H9 (cell line): ENCODE measurements at regions not wholly inside any gene's neighbourhood (a gene's known extent, or its start where the extent isn't known, plus 50 kb on each side); places are given as distances from the start of the nearest gene placed in this dataset.

Source experiments
- DNase-seq: peaks from one replicate; pipeline ENCODE4 v3.0.0-alpha.2; 2017
- H2AFZ ChIP-seq: one replicate; pipeline ENCODE4 v1.6.1; 2013; ENCODE audit warnings: mild to moderate bottlenecking, low read length, control low read depth, moderate library complexity
- H2AK5ac ChIP-seq: 2 replicates; pipeline ENCODE4 v1.6.1; 2013; ENCODE audit warnings: low read length, control low read depth, mixed read lengths; ENCODE audit not compliant: insufficient read length
- H2BK120ac ChIP-seq: one replicate; pipeline ENCODE4 v1.6.1; 2013; ENCODE audit warnings: low read depth, mild to moderate bottlenecking, low read length, control low read depth, inconsistent platforms; ENCODE audit not compliant: poor library complexity, severe bottlenecking
- H2BK12ac ChIP-seq: 2 replicates; pipeline ENCODE4 v1.6.1; 2013; ENCODE audit warnings: low read length, control low read depth, mixed read lengths, low read depth; ENCODE audit not compliant: insufficient read length
- H2BK15ac ChIP-seq: 2 replicates; pipeline ENCODE4 v1.6.1; 2013; ENCODE audit warnings: low read depth, low read length, control low read depth
- H2BK20ac ChIP-seq: one replicate; pipeline ENCODE4 v1.6.1; 2013; ENCODE audit warnings: low read depth, mild to moderate bottlenecking, low read length, control low read depth, inconsistent platforms; ENCODE audit not compliant: poor library complexity, severe bottlenecking
- H2BK5ac ChIP-seq: 2 replicates; pipeline ENCODE4 v1.6.1; 2013; ENCODE audit warnings: low read length, control low read depth, mixed read lengths; ENCODE audit not compliant: insufficient read length
- H3K14ac ChIP-seq: 2 replicates; pipeline ENCODE4 v1.6.1; 2013; ENCODE audit warnings: low read length, control low read depth; ENCODE audit not compliant: insufficient read depth
- H3K18ac ChIP-seq: 2 replicates; pipeline ENCODE4 v1.6.1; 2013; ENCODE audit warnings: low read depth, mild to moderate bottlenecking, mixed read lengths, low read length, control low read depth; ENCODE audit not compliant: insufficient read length
- H3K23ac ChIP-seq: 2 replicates; pipeline ENCODE4 v1.6.1; 2013; ENCODE audit warnings: low read length, control low read depth, mixed read lengths, low read depth; ENCODE audit not compliant: insufficient read length
- H3K23me2 ChIP-seq: 2 replicates; pipeline ENCODE4 v1.6.1; 2013; ENCODE audit warnings: low read depth, mild to moderate bottlenecking, mixed read lengths, low read length, control low read depth; ENCODE audit not compliant: insufficient read length, poor library complexity, severe bottlenecking
- H3K27ac ChIP-seq: 2 replicates; pipeline ENCODE4 v1.5.1; 2013; ENCODE audit warnings: low read length, control low read depth, mixed read lengths, low read depth; ENCODE audit not compliant: insufficient read length
- H3K27me3 ChIP-seq: 2 replicates; pipeline ENCODE4 v1.6.1; 2013; ENCODE audit warnings: low read length, control low read depth, inconsistent platforms; ENCODE audit not compliant: insufficient read depth
- H3K4ac ChIP-seq: 2 replicates; pipeline ENCODE4 v1.6.1; 2013; ENCODE audit warnings: low read depth, mild to moderate bottlenecking, control low read depth, inconsistent platforms, low read length, moderate library complexity
- H3K4me1 ChIP-seq: 2 replicates; pipeline ENCODE4 v1.6.1; 2013; ENCODE audit warnings: low read length, control low read depth, inconsistent platforms; ENCODE audit not compliant: insufficient read depth
- H3K4me2 ChIP-seq: 2 replicates; pipeline ENCODE4 v1.6.1; 2013; ENCODE audit warnings: low read length, control low read depth, mixed read lengths; ENCODE audit not compliant: insufficient read length, insufficient read depth
- H3K56ac ChIP-seq: 2 replicates; pipeline ENCODE4 v1.6.1; 2013; ENCODE audit warnings: low read depth, mild to moderate bottlenecking, mixed read lengths, low read length, control low read depth; ENCODE audit not compliant: insufficient read length
- H3K79me1 ChIP-seq: 2 replicates; pipeline ENCODE4 v1.6.1; 2013; ENCODE audit warnings: low read depth, mild to moderate bottlenecking, moderate library complexity, low read length, control low read depth, inconsistent platforms; ENCODE audit not compliant: insufficient read depth, poor library complexity, severe bottlenecking
- H3K79me2 ChIP-seq: 2 replicates; pipeline ENCODE4 v1.6.1; 2013; ENCODE audit warnings: low read length, control low read depth, inconsistent platforms; ENCODE audit not compliant: insufficient read depth
- H3K9ac ChIP-seq: 2 replicates; pipeline ENCODE4 v1.6.1; 2013; ENCODE audit warnings: low read length, control low read depth, mixed read lengths; ENCODE audit not compliant: insufficient read length; ENCODE audit errors: extremely low read depth
- H3K9me3 ChIP-seq: one replicate; pipeline ENCODE4 v1.6.1; 2013; ENCODE audit warnings: low read depth, low read length, inconsistent platforms; ENCODE audit not compliant: control insufficient read depth
- H3T11ph ChIP-seq: one replicate; pipeline ENCODE4 v1.6.1; 2013; ENCODE audit warnings: mild to moderate bottlenecking, low read length, control low read depth, inconsistent platforms
- H4K20me1 ChIP-seq: one replicate; pipeline ENCODE4 v1.6.1; 2013; ENCODE audit not compliant: control insufficient read depth, insufficient read length, insufficient read depth
- H4K5ac ChIP-seq: 2 replicates; pipeline ENCODE4 v1.6.1; 2013; ENCODE audit warnings: low read depth, mild to moderate bottlenecking, mixed read lengths, low read length, control low read depth; ENCODE audit not compliant: insufficient read length
- H4K8ac ChIP-seq: replicated peaks from 2 replicates; pipeline ENCODE4 v1.6.1; 2013; ENCODE audit warnings: low read length, control low read depth, mixed read lengths, low read depth; ENCODE audit not compliant: insufficient read length
- H4K91ac ChIP-seq: 2 replicates; pipeline ENCODE4 v1.6.1; 2013; ENCODE audit warnings: low read depth, mild to moderate bottlenecking, moderate library complexity, mixed read lengths, low read length, control low read depth; ENCODE audit not compliant: insufficient read length
- H3K27ac Mint-ChIP-seq, 3 experiments: 2 replicates in 2 of 3; 3 replicates in 1 of 3; pipeline ENCODE4 v1.8.0; 2020 to 2021; ENCODE audit warnings: mixed read lengths in 3 of 3, mild to moderate bottlenecking in 1 of 3, moderate library complexity in 1 of 3
- H3K27me3 Mint-ChIP-seq: 2 replicates; pipeline ENCODE4 v1.8.0; 2021; ENCODE audit warnings: low read depth, mild to moderate bottlenecking, moderate library complexity, mixed read lengths
- H3K36me3 Mint-ChIP-seq, 3 experiments: 2 replicates in 2 of 3; 3 replicates in 1 of 3; pipeline ENCODE4 v1.8.0; 2020 to 2021; ENCODE audit warnings: low read depth in 3 of 3, mixed read lengths in 3 of 3; ENCODE audit not compliant: insufficient read depth in 1 of 3
- H3K4me1 Mint-ChIP-seq, 2 experiments: 2 replicates each; pipeline ENCODE4 v1.8.0; 2020; ENCODE audit warnings: mixed read lengths in 2 of 2
- H3K4me3 Mint-ChIP-seq, 2 experiments: 2 replicates in 1 of 2; 3 replicates in 1 of 2; pipeline ENCODE4 v1.8.0; 2020 to 2021; ENCODE audit warnings: mild to moderate bottlenecking in 2 of 2, mixed read lengths in 2 of 2, moderate library complexity in 1 of 2
- H3K9me3 Mint-ChIP-seq, 2 experiments: 2 replicates in 1 of 2; 3 replicates in 1 of 2; pipeline ENCODE4 v1.8.0; 2020; ENCODE audit warnings: mild to moderate bottlenecking in 2 of 2, mixed read lengths in 2 of 2, moderate library complexity in 1 of 2
- CTCF ChIP-seq: fragments of 200-600 bp; sonication (generic); conservative IDR thresholded peaks from 3 replicates; pipeline ENCODE4 v1.8.0; 2021; ENCODE audit warnings: antibody characterized with exemption, mild to moderate bottlenecking
- WGBS: extraction: QIAGEN DNeasy Blood & Tissue Kit; methylation state at CpG from one replicate; pipeline ENCODE4 v1.1.7; 2013; ENCODE audit warnings: missing lambda C conversion rate, low lambda C conversion rate, mixed read lengths; ENCODE audit not compliant: insufficient read length; ENCODE audit errors: extremely low coverage; 5-methylcytosine and 5-hydroxymethylcytosine counted together

- no peak overlapping the region for H3K27ac ChIP-seq
Observed at GRCh38 chr16:55944377-55944802, 69.2 kb upstream of the CES5A start.

More at GRCh38 chr16:55944377-55944802, 69.2 kb upstream of the CES5A start:
- H3K27ac Mint-ChIP-seq: no peak overlapping the region
- Histone ChIP-seq H3K9me3 (no peaks in the 10 kb centered on the region), H3K9ac (no peak overlapping the region), H2BK120ac (no peak overlapping the region), H3K18ac (no peak overlapping the region), H3K79me2 (no peaks in the 10 kb centered on the region), H3K23me2 (no peaks in the 10 kb centered on the region), H3K4ac (no peak overlapping the region), H3K79me1 (no peaks in the 10 kb centered on the region), H3K27me3 (no peaks in the 10 kb centered on the region; the same call in 1 of the 2 replicates), H4K20me1 (no peaks in the 10 kb centered on the region), H3K23ac (no peak overlapping the region), H4K91ac (no peak overlapping the region), H3K14ac (no peak overlapping the region), H3K4me1 (peaks cover 3% of the 10 kb centered on the region; the same call in 1 of the 2 replicates), H2BK15ac (no peak overlapping the region), H2AFZ (no peak overlapping the region), H2BK20ac (no peak overlapping the region), H3K4me2 (no peak overlapping the region), H4K8ac (no peak overlapping the region), H2BK5ac (no peak overlapping the region), H2BK12ac (no peak overlapping the region), H4K5ac (no peak overlapping the region), H3T11ph (no peak overlapping the region), H2AK5ac (no peak overlapping the region), H3K56ac (no peak overlapping the region)
- H3K27me3 Mint-ChIP-seq: peaks cover 8% of the 10 kb centered on the region
- H3K9me3 Mint-ChIP-seq: no peaks in the 10 kb centered on the region
- DNase-seq: peak; percentile 72
- WGBS: no CpG with 5 or more reads among the region's 8 CpGs
- no peak overlapping the region for H3K4me3 Mint-ChIP-seq
- peak; percentile 92 for TF ChIP-seq CTCF
- H3K36me3 Mint-ChIP-seq: no peaks in the 10 kb centered on the region
- peaks cover 3 to 9% of the 10 kb centered on the region in 2 experiments; a peak in 3 of 4 replicates for H3K4me1 Mint-ChIP-seq
